VCaP (cell line): ENCODE measurements at regions not wholly inside any gene's neighbourhood (a gene's known extent, or its start where the extent isn't known, plus 50 kb on each side); places are given as distances from the start of the nearest gene placed in this dataset.

ENCODE experiments used
- H3K27ac ChIP-seq: fragments of 450-650 bp; 2 replicates; pipeline ENCODE4 v1.5.1; 2017
- TF ChIP-seq, protein P1 (sequence below): fragments of 450-650 bp; conservative IDR thresholded peaks from 2 replicates; pipeline ENCODE4 v1.5.1; 2017; ENCODE audit warnings: mild to moderate bottlenecking, moderate library complexity

GRCh38 chr18:71008257-71008656 is 719.4 kb downstream of the SOCS6 start:
- no peak overlapping the region for H3K27ac ChIP-seq
- TF ChIP-seq, protein P1, sequence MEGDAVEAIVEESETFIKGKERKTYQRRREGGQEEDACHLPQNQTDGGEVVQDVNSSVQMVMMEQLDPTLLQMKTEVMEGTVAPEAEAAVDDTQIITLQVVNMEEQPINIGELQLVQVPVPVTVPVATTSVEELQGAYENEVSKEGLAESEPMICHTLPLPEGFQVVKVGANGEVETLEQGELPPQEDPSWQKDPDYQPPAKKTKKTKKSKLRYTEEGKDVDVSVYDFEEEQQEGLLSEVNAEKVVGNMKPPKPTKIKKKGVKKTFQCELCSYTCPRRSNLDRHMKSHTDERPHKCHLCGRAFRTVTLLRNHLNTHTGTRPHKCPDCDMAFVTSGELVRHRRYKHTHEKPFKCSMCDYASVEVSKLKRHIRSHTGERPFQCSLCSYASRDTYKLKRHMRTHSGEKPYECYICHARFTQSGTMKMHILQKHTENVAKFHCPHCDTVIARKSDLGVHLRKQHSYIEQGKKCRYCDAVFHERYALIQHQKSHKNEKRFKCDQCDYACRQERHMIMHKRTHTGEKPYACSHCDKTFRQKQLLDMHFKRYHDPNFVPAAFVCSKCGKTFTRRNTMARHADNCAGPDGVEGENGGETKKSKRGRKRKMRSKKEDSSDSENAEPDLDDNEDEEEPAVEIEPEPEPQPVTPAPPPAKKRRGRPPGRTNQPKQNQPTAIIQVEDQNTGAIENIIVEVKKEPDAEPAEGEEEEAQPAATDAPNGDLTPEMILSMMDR, result no peak

GRCh38 chr18:71001597-71001996 is 712.8 kb downstream of the SOCS6 start:
- TF ChIP-seq, protein P1, result no peak
- H3K27ac ChIP-seq, result no peak overlapping the region

DNA sequence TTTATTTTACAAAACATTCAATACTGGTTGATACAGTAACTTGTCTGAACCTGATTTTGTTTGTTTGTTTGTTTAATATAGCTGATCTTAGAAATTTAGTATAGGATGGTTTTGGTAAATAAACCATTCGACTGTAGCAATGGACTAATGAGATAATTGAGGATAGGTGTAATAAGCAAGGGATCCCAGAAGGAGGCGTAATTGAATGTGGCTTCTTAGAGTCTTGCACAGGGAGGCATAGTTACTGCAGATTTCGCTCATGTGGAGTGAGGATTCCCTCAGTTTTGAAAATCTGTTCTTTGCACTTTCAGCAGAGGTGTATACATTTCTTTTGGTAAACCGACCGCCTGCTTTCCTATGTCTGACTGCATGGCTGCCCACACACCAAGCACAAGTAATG is 709.6 kb downstream of the SOCS6 start:
- TF ChIP-seq, protein P1, result no peak; the same call in 1 of the 2 replicates
- H3K27ac ChIP-seq, result no peak overlapping the region

DNA sequence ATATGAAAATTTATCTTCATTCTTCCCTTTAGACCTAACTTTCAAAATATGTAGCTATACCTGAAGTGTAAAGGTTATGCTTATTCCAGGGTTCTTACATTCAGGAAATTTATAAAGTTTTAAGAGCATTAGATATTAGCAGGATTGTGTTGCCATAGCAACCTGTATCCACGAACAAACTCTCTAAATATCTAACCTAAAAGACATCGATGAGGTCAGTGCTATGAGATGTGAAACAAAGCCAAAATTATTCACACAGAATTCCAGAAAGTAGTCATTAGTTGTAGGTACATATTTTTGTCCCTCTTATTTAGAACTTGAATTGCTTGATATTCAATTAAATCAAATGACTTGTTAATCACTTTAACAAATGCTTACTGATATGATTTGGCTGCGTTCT is 705.3 kb downstream of the SOCS6 start:
- H3K27ac ChIP-seq, result no peak overlapping the region
- TF ChIP-seq, protein P1, result no peak

DNA sequence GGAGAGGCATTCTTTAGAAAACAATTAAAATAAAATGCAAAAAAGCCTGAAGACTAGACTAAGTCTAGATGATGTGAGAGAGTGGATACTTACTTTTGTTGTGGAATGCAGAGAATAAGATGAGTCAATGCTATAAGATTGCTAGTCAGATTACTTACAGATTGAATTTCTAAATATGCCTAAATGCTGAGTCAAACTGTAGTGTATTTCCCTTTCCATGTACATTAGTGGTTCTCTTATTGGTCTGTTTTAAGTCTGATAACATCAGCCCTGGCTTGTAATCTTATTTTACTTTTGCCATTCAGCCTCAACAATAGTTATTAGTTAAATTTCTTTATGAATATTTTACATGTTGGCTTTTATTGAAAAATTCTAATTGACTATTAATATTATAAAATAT is 702.7 kb downstream of the SOCS6 start:
- TF ChIP-seq, protein P1, result no peak
- no peak overlapping the region for H3K27ac ChIP-seq

DNA sequence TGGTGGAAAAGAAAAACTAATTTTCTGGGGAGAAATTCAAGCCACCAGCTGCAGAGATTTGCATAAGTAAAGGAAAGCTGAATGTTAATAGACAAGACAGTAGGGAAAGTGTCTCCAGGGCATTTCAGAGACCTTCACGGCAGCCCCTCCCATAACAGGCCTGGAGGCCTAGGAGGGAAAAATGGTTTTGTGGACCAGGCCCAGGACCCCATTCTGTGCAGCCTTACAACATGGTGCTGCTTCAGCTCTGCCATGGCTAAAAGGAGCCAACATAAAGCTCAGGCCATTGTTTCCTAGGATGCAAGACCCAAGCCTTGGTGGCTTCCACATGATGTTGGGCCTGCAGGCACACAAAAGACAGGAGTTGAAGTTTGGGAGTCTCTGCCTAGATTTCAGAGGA is 697.1 kb downstream of the SOCS6 start:
- no peak overlapping the region for H3K27ac ChIP-seq
- TF ChIP-seq, protein P1, result no peak

DNA sequence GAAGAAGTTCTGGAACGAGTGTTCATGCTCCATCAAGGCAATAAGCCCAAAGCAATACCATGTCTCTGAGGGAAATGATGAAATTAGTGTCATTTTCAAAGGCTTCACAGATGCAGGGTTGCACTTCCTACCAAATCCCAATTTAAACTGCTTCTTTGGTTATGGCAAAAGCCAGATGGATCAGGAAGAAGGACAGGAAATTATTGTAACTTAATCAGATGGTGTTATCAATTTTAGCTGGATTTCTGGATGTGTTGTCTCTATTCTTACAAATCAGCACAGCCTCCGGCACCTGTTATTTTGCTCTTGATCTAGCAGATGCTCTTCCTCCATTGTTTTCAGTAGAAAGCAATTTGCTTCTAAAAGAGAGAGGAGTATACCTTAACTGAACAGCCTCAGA is 693.4 kb downstream of the SOCS6 start:
- no peak overlapping the region for H3K27ac ChIP-seq
- TF ChIP-seq, protein P1, result no peak
